ENCODE measurements at regions not wholly inside any gene's neighbourhood (a gene's known extent, or its start where the extent isn't known, plus 50 kb on each side); places are given as distances from the start of the nearest gene placed in this dataset.

- no peak for FAIRE-seq
- DNase-seq (ENCODE audit: insufficient read length, low spot score): no peak
- no peak for TF ChIP-seq POLR2A (IDR thresholded peaks at IDR 0.05; ENCODE audit: low read depth, low read length)
- TF ChIP-seq POLR2AphosphoS5 (IDR thresholded peaks at IDR 0.05; ENCODE audit: low read depth, low read length): no peak
- no peak for TF ChIP-seq POU2F2 (IDR thresholded peaks at IDR 0.05; ENCODE audit: low read depth, low read length)
- TF ChIP-seq PAX5 (IDR thresholded peaks at IDR 0.05; ENCODE audit: insufficient read depth, low read length, severe bottlenecking): no peak
- no peak for TF ChIP-seq SPI1 (IDR thresholded peaks at IDR 0.05; ENCODE audit: low read depth, low read length)
- TF ChIP-seq TAF1 (IDR thresholded peaks at IDR 0.05; ENCODE audit: low read depth, low read length): no peak
These were observed 93.6 kb upstream of the COL8A1 start for GRCh38 chr3:99544786-99545281.

DNA sequence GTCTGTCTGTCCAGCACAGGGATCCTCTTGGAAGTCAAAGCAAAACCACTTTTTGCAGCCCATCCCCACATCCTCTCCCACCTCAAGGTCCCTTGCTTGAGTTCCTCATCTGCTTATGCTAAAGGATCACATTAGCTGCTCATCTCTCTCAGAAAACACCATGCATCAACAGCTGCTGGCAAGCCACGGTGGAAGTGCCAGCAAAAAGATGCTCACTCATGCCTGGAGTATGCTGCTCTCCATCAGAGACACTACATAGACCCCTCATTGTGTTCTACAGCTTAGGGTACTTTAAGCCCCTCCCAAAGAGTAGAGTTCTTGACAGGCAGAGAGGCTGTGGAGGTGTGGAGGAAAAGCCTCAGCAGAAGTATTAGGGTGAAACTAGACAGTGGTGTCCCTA is 94.6 kb upstream of the COL8A1 start:
- TF ChIP-seq POU2F2 (IDR thresholded peaks at IDR 0.05; ENCODE audit: low read depth, low read length) (no peak), PAX5 (IDR thresholded peaks at IDR 0.05; ENCODE audit: insufficient read depth, low read length, severe bottlenecking) (no peak)
- FAIRE-seq (peak; percentile 9), DNase-seq (ENCODE audit: insufficient read length, low spot score) (no peak)

GRCh38 chr3:99542767-99543518 is 95.5 kb upstream of the COL8A1 start:
- DNase-seq (ENCODE audit: insufficient read length, low spot score): no peak
- TF ChIP-seq POLR2AphosphoS5 (IDR thresholded peaks at IDR 0.05; ENCODE audit: low read depth, low read length) (no peak), POLR2A (IDR thresholded peaks at IDR 0.05; ENCODE audit: low read depth, low read length) (no peak), TAF1 (IDR thresholded peaks at IDR 0.05; ENCODE audit: low read depth, low read length) (no peak), PAX5 (IDR thresholded peaks at IDR 0.05; ENCODE audit: insufficient read depth, low read length, severe bottlenecking) (no peak), SPI1 (IDR thresholded peaks at IDR 0.05; ENCODE audit: low read depth, low read length) (peak; percentile 73), POU2F2 (IDR thresholded peaks at IDR 0.05; ENCODE audit: low read depth, low read length) (no peak)
- FAIRE-seq: no peak

DNA sequence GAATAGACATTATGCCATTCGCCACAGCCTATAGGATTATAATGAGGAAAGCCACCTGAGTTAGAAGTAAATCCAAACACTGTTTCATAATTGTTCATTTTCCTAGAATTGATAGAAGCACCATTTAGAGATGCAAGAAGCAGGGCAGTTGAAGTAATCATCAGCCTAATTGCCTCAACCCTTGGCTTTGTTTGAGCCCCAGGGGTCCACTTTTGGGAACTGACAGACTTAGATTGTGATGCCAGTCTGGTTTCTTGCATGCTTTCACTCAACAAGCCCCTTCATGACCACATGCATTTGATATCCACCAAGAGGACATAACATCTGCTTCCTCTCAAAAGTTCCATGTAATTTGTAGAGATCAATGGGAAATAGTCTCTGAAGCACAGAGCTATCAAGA is 97.2 kb upstream of the COL8A1 start:
- FAIRE-seq: no peak
- no peak for TF ChIP-seq POLR2A (IDR thresholded peaks at IDR 0.05; ENCODE audit: low read depth, low read length)
- no peak for TF ChIP-seq PAX5 (IDR thresholded peaks at IDR 0.05; ENCODE audit: insufficient read depth, low read length, severe bottlenecking)
- no peak for TF ChIP-seq POLR2AphosphoS5 (IDR thresholded peaks at IDR 0.05; ENCODE audit: low read depth, low read length)
- no peak for TF ChIP-seq TAF1 (IDR thresholded peaks at IDR 0.05; ENCODE audit: low read depth, low read length)
- TF ChIP-seq SPI1 (IDR thresholded peaks at IDR 0.05; ENCODE audit: low read depth, low read length): no peak
- TF ChIP-seq POU2F2 (IDR thresholded peaks at IDR 0.05; ENCODE audit: low read depth, low read length): no peak
- no peak for DNase-seq (ENCODE audit: insufficient read length, low spot score)

- DNase-seq (ENCODE audit: insufficient read length, low spot score) (no peak), FAIRE-seq (no peak)
- no peak for TF ChIP-seq POLR2AphosphoS5 (IDR thresholded peaks at IDR 0.05; ENCODE audit: low read depth, low read length)
- TF ChIP-seq PAX5 (IDR thresholded peaks at IDR 0.05; ENCODE audit: insufficient read depth, low read length, severe bottlenecking): no peak
- TF ChIP-seq POU2F2 (IDR thresholded peaks at IDR 0.05; ENCODE audit: low read depth, low read length): no peak
- no peak for TF ChIP-seq TAF1 (IDR thresholded peaks at IDR 0.05; ENCODE audit: low read depth, low read length)
- TF ChIP-seq POLR2A (IDR thresholded peaks at IDR 0.05; ENCODE audit: low read depth, low read length): no peak
- no peak for TF ChIP-seq SPI1 (IDR thresholded peaks at IDR 0.05; ENCODE audit: low read depth, low read length)
These were observed 101.0 kb upstream of the COL8A1 start for GRCh38 chr3:99537416-99537815.

GRCh38 chr3:99536555-99537314 is 101.7 kb upstream of the COL8A1 start:
- DNase-seq (ENCODE audit: insufficient read length, low spot score) (no peak), FAIRE-seq (no peak)
- TF ChIP-seq PAX5 (IDR thresholded peaks at IDR 0.05; ENCODE audit: insufficient read depth, low read length, severe bottlenecking): no peak
- no peak for TF ChIP-seq TAF1 (IDR thresholded peaks at IDR 0.05; ENCODE audit: low read depth, low read length)
- TF ChIP-seq SPI1 (IDR thresholded peaks at IDR 0.05; ENCODE audit: low read depth, low read length): no peak
- TF ChIP-seq POU2F2 (IDR thresholded peaks at IDR 0.05; ENCODE audit: low read depth, low read length): no peak
- no peak for TF ChIP-seq POLR2AphosphoS5 (IDR thresholded peaks at IDR 0.05; ENCODE audit: low read depth, low read length)
- no peak for TF ChIP-seq POLR2A (IDR thresholded peaks at IDR 0.05; ENCODE audit: low read depth, low read length)

DNA sequence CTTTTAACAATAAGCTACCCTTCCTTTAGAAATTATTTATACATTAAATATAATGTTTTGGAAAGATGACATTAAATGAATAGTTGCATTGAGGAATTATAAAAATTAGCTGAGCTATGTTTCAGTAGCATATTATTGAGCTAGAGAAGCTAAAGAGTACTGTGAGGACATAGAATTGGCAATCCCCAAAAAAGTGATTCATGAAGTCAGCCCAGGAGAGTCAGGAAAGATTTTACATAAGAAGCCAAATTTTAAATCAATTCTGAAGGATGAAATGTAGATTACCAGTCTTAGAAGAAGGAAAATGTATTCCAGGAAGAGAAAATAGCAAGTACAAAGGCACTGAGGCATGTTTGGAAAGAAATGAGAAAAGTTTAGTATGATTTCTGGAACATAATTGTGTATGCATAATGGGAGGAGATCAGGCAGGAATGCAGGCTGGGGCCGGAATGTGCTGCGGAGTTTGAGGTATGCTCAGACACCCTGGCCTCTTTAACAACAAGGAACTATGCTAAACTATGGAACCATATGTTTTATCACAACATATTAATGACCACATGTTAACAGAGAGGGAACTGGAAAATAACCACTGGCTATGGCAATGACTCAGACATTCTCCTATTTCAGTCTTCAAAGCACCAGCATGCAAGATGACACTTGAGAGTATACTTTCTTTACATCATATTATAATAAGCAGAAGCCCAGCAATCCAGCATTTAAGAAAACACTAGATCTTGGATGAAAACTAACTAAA is 103.3 kb upstream of the COL8A1 start:
- DNase-seq (ENCODE audit: insufficient read length, low spot score) (no peak), FAIRE-seq (no peak)
- TF ChIP-seq POLR2AphosphoS5 (IDR thresholded peaks at IDR 0.05; ENCODE audit: low read depth, low read length) (no peak), SPI1 (IDR thresholded peaks at IDR 0.05; ENCODE audit: low read depth, low read length) (peak; percentile 75)

DNA sequence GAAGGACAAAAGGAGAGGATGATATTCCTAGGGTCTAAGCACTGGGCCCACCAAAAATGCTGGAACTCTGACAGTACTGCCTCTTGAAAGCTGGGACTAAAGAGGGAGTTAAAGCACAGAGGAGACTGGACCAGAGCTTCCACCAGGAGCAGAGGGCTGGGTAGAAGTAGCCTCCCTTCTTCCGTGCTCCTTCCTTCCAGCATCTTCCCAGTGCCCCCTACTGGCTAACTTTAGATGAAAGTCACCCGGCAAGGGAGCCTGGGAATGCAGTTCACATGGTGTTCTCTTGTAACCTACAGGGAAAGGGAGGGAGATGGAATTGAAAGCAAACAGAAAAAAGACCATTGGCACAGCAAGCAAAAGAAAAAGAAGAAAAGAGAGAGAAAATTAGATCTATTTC is 106.1 kb upstream of the COL8A1 start:
- TF ChIP-seq POU2F2 (IDR thresholded peaks at IDR 0.05; ENCODE audit: low read depth, low read length) (no peak), POLR2A (IDR thresholded peaks at IDR 0.05; ENCODE audit: low read depth, low read length) (no peak), PAX5 (IDR thresholded peaks at IDR 0.05; ENCODE audit: insufficient read depth, low read length, severe bottlenecking) (no peak), TAF1 (IDR thresholded peaks at IDR 0.05; ENCODE audit: low read depth, low read length) (no peak), POLR2AphosphoS5 (IDR thresholded peaks at IDR 0.05; ENCODE audit: low read depth, low read length) (no peak), SPI1 (IDR thresholded peaks at IDR 0.05; ENCODE audit: low read depth, low read length) (no peak)
- DNase-seq (ENCODE audit: insufficient read length, low spot score) (no peak), FAIRE-seq (no peak)

GRCh38 chr3:99529265-99529664 is 109.1 kb upstream of the COL8A1 start:
- no peak for DNase-seq (ENCODE audit: insufficient read length, low spot score)
- no peak for TF ChIP-seq SPI1 (IDR thresholded peaks at IDR 0.05; ENCODE audit: low read depth, low read length)
- TF ChIP-seq TAF1 (IDR thresholded peaks at IDR 0.05; ENCODE audit: low read depth, low read length): no peak
- TF ChIP-seq POLR2AphosphoS5 (IDR thresholded peaks at IDR 0.05; ENCODE audit: low read depth, low read length): no peak
- TF ChIP-seq POLR2A (IDR thresholded peaks at IDR 0.05; ENCODE audit: low read depth, low read length): no peak
- no peak for TF ChIP-seq POU2F2 (IDR thresholded peaks at IDR 0.05; ENCODE audit: low read depth, low read length)
- TF ChIP-seq PAX5 (IDR thresholded peaks at IDR 0.05; ENCODE audit: insufficient read depth, low read length, severe bottlenecking): no peak
- no peak for FAIRE-seq
